GM21786 (cell line): ENCODE measurements at regions not wholly inside any gene's neighbourhood (a gene's known extent, or its start where the extent isn't known, plus 50 kb on each side); places are given as distances from the start of the nearest gene placed in this dataset.
"Not testable (repeated sequence)": the region's sequence is repeated elsewhere in the genome, so short reads cannot be mapped to it uniquely, and the experiment has no call there.

Experiments used
- ATAC-seq: cut with Tn5 transposase; IDR thresholded peaks from one replicate; pipeline ENCODE4 v1.9.1; 2021; ENCODE audit not compliant: unreplicated experiment

DNA sequence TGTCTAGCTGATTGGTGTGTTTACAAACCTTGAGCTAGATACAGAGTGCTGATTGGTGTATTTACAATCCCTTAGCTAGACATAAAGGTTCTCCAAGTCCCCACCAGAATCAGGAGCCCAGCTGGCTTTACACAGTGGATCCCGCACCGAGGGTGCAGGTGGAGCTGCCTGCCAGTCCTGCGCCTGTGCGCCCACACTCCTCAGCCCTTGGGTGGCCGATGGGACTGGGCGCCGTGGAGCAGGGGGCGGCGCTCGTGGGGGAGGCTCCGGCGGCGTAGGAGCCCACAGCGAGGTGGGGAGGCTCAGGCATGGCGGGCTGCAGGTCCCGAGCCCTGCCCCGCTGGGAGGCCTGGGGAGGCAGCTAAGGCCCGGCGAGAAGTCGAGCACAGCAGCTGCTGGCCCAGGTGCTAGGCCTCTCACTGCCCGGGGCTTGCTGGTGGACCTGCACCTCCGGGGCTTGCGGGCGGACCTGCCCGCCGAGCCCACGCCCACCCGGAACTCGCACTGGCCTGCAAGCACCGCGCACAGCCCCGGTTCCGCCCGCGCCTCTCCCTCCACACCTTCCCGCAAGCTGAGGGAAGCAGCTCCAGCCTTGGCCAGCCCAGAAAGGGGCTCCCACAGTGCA lies 51.0 kb upstream of the CDYL start:
- ATAC-seq, result not testable (repeated sequence)

DNA sequence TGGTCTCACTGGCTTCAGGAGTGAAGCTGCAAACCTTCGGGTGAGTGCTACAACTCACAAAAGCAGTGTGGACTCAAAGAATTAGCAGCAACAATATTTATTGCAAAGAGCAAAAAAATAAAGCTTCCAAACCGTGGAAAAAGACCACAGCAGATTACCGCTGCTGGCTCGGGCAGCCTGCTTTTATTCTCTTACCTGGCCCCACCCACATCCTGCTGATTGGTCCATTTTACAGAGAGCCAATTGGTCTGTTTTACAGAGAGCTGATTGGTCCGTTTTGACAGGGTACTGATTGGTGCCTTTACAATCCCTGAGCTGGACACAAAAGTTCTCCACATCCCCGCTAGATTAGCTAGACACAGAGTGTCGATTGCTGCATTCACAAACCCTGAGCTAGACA lies 51.5 kb upstream of the CDYL start:
- ATAC-seq, result not testable (repeated sequence)

DNA sequence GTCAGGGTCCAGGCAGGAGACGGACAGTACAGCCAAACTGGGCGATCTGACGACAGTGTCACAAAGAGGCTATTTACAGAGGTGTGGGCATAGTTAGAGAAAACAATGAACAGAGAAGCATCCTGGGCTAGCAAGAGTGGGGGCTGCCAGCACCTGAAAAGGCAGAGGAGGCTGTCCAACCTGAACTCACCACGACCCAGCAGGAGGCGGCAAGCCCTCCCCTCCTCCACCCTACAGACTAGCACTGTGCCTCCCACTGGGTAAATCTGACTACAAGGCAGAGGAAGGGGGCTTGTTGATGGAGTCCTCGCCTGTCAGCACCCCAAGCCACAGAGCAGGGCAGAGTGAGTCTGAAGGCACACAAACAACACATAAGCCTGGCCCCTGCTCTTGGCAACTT lies 52.8 kb upstream of the CDYL start:
- ATAC-seq, result no peak

DNA sequence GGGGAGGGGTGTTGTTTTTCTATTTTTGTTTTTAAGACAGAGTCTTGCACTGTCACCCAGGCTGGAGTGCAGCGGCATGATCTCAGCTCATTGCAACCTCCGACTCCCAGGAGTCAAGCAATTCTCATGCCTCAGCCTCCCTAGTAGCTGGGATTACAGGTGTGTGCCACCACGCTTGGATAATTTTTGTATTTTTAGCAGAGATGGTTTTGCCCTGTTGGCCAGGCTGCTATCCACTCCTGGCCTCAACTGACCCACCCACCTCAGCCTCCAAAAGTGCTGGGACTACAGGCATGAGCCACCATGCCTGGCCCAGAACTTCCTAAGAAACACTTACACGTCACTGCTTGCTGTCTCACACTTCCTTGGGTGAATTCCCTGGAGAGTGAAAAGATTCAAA lies 54.8 kb upstream of the CDYL start:
- not testable (repeated sequence) for ATAC-seq

DNA sequence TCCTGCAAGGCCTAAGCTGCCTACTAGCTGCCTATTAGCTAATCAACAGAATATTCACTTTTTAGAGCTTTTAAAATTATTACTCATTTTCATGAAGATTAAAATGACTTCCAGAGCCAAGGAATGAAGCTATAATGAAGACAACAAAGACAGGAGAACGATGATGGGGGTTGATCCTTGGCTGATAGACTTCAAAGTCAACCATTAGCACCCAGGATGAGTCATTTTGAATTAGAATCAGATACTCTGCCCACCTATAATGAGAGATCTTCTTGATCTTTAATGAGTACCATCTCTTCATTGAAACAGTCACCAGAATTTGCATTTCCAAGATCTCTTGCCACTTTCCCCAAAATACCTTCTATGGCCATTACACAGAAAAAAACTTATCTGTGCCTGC lies 56.7 kb upstream of the CDYL start:
- no peak for ATAC-seq

DNA sequence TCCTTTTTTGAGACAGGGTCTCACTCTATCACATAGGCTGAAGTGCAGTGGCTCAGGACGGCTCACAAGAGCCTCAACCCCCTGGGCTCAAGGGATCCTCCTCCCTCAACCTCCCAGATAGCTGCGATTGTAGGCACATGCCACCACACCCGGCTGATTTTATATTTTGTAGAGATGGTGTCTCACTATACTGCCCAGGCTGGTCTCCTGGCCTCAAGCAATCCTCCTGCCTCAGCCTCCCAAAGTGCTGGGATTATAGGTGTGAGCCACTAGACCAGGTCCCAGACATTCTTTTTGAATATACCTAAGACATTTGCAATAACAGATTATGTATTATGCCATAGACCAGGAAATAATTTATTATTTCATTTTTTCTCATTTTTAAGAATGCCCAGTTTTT lies 58.3 kb upstream of the CDYL start:
- no peak for ATAC-seq

DNA sequence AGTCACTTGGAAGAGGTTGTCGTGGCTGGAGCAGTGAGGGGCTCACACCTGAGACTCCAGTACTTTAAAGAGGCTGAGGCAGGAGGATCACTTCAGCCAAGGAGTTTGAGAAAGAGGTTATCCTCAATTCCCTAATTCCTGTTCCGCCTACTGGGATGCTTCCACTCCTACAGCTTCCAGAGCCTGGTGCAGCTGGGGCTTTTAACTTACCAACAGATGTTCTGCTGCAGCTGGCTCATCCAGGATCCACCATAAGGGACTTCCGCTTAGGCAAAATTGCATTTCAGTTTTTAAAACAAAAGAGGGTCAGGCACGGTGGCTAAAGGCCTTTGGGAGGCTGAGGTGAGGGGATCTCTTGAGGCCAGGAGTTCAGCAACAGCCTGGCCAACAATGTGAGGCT lies 59.1 kb upstream of the CDYL start:
- no peak for ATAC-seq

DNA sequence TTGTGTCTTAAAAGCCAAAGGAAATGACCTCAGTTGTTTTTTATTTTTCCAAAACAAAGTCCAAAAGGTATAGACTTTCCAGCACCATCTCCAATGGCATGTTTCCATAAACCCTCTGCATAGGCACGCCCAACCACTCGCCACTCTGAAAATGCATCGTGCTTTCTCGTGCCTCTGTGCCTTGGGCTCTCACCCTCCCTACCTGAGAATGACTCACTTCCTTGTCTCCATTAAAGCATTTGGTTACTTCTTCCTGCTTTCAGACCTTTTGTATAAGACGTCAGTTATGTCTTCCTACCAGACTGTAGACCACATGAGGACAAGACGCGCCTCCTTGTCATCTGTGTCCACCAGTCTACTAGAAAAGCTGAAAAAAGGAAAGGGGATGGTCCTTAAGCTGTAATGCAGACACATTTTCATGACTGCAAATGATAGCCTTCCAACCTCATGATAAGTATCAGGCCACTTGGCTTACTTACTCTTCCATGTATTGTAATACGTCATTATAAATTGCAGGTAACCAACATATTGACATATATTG lies 61.2 kb upstream of the CDYL start:
- ATAC-seq, result no peak

DNA sequence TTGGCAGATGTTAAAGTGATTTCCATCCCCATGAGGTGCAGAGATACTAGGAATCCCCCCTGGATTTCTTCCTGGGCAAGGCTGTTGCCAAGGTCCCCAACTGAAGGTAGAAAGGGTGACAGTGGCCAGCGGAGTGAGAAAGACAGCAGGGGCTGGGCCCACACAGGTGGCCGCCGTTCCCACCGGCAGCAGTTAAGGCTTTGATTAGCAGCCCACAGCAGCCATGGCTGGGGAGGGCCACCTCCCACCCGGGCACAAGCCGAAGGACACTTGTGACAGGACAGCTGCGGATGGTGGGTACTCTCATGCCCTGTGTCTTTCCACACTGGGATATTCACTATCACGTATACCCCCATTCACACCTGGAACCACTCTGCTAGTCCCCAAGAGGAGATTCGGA lies 63.9 kb upstream of the CDYL start:
- no peak for ATAC-seq

DNA sequence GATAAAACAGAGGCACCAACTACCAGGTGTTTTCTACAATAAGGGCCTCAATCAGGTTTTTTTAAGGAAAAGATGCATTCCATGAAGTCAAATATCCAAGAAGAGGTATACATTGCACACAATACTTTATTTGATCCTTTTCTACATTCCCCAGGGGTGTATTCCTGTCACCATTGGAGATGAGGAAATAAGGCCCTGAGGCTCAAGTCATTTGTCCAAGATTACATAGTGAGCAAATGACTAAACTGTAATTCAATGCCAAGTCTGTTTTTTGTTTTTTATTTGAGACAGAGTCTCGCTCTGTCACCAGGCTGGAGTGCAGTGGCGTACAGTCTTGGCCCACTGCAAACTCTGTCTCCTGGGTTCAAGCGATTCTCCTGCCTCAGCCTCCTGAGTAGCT lies 69.2 kb upstream of the CDYL start:
- no peak for ATAC-seq

DNA sequence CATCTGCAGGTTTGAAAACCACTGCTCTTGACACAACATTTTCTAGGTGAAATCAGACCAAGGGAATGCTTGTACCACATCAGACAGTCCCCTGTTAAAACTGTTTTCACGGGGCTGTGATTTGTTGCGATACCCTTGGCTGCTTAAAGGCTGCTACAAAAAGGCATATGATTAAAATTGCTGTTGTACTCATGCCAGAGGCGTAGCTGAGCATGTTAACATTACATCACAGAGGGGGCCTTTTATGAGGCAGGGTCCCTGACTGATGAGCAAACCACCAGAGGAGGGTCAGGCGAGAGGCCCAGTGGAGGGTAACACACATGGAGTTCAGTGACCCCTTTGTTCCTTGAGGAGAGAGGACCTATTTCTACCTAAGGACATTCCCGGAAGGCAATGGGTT lies 70.4 kb upstream of the CDYL start:
- ATAC-seq, result no peak

DNA sequence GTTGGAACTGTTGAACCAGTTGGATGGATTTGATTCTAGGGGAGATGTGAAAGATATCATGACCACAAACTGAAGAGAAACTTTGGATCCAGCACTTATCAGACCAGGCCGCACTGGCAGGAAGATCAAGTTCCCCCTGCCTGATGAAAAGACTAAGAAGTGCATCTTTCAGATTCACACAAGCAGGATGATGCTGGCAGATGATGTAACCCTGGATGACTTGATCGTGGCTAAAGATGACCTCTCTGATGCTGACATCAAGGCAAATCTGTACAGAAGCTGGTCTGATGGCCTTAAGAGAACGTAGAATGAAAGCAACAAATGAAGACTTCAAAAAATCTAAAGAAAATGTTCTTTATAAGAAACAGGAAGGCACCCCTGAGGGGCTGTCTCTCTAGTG lies 72.8 kb upstream of the CDYL start:
- no peak for ATAC-seq

DNA sequence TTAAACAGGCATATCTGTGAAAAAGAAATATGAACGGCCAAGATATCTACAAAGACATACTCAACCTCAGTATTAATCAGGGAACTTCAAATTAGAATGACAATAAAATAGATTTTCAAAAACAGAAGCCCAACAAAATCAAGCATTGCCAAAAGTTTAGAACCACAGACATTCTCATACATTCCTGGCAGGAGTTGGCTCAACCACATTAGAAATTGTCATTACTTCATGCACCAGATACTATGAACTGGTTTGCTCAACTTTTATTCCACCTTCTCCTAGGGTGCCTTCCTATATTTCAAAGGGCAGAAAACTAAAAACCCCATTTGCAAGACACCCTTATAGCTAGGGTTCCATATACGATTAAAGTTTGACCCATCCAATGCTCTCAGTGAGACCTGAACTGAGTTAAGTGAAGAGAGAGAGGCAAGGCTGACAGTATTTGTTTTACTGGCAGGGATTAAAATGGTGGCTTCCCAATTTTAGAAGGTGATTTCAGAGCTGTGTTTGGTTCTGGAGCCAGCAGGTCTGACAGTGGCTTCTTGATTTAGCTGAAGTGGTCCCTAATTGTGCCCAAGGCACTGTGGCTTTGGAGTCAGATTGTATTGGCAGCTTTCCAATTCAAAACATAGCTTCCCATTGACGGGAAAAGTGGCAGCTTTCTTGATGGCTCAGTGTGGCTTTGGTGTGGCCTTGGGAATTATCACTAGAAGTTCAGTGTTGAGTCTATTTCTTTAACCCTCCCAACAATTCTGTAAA lies 77.1 kb upstream of the CDYL start:
- ATAC-seq, result no peak

DNA sequence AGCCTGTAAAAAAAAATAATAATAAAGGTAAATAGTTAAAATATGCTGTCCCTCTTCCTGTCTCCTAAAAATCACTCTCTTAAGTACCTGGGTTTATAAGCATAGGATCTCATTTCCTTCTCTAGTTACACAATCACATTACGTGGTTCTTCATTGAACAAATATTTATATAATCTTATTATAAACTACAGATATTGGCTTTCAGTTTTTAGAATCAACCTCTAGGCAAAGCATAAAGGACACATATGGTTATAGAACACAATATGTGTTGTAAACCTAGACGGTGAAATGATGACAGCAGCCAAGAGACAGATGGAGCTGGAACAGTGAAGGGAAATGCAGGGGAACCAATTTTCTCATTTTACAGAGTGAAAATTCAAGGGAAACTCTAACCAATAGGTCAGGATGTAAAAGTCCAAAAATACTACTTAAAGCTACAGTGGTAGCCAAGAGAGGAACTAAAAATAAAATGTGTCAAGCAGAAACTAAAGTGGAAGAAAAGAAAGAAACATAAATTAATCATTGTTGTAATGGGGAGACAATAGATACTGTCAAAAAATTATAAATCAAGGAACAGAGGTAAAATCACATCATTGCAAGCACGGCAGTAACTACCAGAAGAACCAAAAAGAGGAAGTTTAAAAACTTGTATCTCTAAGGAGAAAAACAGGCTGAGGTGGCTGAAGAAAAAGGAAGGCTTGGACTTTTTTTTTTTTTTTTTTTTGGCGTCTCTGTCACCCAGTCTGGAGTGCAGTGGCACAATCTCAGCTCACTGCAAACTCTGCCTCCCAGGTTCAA lies 82.8 kb upstream of the CDYL start:
- no peak for ATAC-seq

DNA sequence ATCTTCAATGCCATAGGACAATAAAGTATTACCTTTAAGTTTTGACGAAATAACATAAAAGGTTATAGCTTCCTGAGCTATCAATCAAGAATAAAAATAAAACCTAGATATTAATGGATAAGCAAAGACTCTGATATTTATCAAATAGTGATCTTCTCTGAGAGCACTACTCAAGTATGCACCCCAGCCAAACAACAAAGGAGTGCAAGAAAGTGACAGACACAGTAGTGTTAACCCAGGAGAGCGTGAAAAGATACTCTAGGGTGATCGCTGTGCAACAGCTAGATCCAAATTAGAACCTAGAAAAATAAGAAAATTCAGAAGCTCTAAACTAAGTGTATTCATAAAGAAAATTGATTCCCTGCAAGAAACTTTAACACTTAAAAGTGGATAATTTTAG lies 83.5 kb upstream of the CDYL start:
- no peak for ATAC-seq

DNA sequence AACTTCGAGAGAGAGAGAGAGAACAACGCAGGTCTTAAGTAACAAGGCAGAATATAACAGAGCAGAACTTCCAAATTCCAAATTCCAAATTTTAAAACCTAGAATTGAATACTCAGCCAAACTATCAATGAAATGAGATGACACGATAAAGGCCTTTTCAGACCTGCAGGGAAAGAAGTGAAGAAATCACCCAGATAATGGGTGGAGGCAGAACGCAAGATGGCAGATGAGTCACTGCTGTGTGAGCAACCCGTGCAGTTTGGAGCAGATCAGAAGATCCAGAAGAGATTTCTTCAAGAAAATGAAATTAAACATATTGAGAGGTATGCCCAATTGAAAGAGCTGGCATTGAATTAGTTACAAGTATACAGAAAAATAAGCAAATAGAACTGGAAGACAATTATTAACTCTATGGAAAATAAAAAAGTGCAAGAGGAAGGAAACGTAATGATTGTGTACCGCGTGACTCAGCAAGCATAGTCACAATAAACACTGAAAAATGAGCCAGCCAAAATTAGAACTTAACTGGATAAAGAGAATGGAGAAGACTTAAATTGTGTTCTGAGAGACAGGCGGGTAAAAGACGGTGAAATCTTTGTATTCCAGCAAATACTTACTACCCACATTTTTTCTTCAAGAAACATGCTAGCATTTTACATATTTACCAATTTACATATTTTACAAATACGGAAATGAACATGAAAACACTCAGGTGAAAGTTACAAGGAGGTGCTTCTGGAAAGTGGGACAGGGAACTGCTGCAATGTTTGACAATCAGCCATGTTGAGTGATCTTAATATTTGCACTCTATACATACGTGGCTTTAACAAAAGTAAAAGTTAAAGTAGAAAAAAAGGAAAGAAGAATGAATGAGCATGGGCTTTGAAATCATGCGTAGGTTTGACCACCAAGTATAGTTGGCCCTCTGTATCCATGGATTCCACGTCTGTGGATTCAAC lies 87.9 kb upstream of the CDYL start:
- no peak for ATAC-seq

DNA sequence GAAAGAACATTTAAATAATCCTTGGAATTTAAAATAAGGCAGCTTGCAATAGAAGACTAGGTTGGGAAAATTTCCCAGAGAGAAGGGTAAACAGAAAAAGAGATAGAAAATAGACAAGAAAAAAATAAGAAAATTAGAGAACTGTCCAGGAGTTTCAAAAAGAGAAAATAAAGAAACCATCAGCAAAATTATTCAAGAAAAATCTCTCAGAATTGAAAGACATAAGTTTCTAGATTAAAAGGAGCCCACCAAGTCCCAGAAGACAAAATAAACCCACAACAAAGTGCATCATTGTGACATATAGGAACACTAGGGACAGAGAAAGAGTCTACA lies 88.6 kb upstream of the CDYL start:
- no peak for ATAC-seq

DNA sequence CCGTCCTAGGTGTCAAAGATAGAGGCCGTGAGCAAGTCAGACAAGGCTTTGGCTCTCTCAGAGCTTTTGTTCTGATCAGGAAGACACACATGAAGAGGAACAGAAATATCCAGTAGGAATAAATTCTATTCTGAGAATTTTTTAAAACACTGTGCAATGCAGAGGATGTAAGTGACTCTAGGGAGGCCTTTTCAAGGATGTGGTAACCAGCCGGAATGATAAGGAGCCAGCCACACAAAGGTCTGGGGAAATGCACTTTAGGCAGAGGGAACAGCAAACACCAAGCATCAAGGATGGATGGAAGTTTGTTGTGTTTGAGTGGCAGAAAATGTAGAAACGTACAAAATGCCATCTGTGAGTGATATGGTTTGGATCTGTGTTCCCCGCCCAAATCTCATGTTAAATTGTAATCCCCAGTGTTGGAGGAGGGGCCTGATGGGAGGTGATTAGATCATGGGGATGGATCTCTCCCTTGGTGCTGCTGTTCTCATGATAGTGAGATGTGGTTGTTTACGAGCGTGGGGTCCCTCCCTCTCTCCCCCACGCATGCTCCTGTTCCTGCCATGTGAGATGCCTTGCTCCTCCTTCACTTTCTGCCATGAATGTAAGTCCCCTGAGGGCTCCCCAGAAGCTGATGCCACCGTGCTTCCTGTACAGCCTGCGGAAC lies 93.6 kb upstream of the CDYL start:
- ATAC-seq, result no peak

DNA sequence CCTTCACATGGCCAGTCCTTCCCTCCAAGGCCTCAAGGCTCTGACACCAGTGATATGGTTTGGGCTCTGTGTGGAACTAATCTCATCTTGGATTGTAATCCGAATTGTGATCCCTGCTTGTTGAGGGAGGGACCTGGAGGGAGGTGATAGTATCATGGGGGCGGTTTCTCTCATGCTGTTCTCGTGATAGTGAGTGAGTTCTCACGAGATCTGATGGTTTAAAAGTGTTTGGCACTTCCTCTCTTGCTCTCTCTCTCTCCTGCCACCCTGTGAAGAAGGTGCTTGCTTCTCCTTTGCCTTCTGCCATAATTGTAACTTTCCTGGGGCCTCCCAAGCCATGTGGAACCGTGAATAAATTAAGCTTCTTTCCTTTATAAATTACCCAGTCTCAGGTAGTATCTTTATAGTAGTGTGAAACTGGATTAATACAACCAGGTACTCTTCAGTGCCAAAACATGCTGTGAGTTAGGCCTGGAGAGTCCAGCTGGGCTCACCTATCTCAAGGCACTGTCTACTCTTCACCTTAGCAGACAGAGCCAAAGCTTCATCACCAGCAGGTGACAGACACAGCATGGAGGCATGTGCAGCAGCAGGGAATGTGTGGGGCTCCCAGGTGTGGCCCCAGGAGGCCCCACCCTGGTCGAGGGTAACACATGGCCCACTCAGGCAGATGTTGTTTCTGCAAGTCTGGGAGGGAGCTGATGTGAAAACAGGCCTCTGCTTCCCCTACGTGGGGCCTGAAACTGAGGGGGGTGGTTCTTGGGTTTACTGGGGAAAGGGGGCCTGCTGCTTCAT lies 97.5 kb upstream of the CDYL start:
- no peak for ATAC-seq

DNA sequence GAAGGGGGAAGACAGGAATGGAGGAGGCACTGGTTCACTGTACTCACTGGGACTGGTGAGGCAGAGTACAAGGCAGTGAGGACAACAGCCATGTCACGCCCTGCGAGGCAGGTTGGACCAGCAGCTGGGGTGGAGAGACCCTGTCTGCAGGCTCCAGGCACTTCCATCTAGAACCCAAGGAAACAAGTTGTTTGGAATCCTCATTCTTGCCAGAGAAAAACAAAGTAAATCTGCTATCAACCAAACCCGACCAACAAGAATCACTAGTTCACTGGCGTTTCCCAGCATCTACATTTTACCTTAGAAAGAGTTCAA lies 98.5 kb upstream of the CDYL start:
- no peak for ATAC-seq
